Right atrium auricular region (tissue), 2 donors: ENCODE measurements at regions not wholly inside any gene's neighbourhood (a gene's known extent, or its start where the extent isn't known, plus 50 kb on each side); places are given as distances from the start of the nearest gene placed in this dataset.

ENCODE experiments used
- DNase-seq: peaks from one replicate; pipeline ENCODE4 v3.0.0-alpha.2; 2019; ENCODE audit warnings: low spot score
- H3K27ac ChIP-seq, 2 donors: fragments of 200-600 bp; sonication (generic); 1 replicate in 1 of 2; 2 replicates in 1 of 2; pipeline ENCODE4 v1.5.1; 2016 to 2019
- H3K27me3 ChIP-seq, 2 donors: fragments of 200-600 bp; sonication (generic); one replicate each; pipeline versions ENCODE4 v1.5.1 to v1.6.0; 2017 to 2019
- H3K36me3 ChIP-seq: fragments of 200-600 bp; sonication (generic); one replicate; pipeline ENCODE4 v1.5.1; 2016
- H3K4me1 ChIP-seq, 2 donors: fragments of 200-600 bp; sonication (generic); one replicate each; pipeline versions ENCODE4 v1.5.1 to v1.6.0; 2017 to 2019
- H3K4me3 ChIP-seq, 2 donors: fragments of 200-600 bp; sonication (generic); 1 replicate in 1 of 2; 2 replicates in 1 of 2; pipeline ENCODE4 v1.5.1; 2017 to 2019; ENCODE audit warnings: mild to moderate bottlenecking in 1 of 2, moderate library complexity in 1 of 2
- H3K9me3 ChIP-seq, 2 donors: fragments of 200-600 bp; sonication (generic); one replicate each; pipeline ENCODE4 v1.5.1; 2019
- CTCF ChIP-seq, 2 donors: fragments of 200-600 bp; sonication (generic); IDR thresholded peaks; one replicate each; pipeline ENCODE4 v1.5.1; 2019; ENCODE audit warnings: antibody characterized with exemption in 2 of 2

GRCh38 chr1:103180660-103181059, 72.3 kb upstream of the COL11A1 start:
- Histone ChIP-seq H3K4me3 (no peak overlapping the region), H3K4me1 (no peaks in the 10 kb centered on the region), H3K27ac (no peak overlapping the region), H3K27me3 (no peaks in the 10 kb centered on the region), H3K36me3 (no peaks in the 10 kb centered on the region), H3K9me3 (no peaks in the 10 kb centered on the region)
- TF ChIP-seq CTCF (IDR thresholded peaks at IDR 0.05) = no peak
- DNase-seq = no peak

- H3K4me3 ChIP-seq = no peak overlapping the region
- no peak for DNase-seq
- no peaks in the 10 kb centered on the region for H3K36me3 ChIP-seq
- no peak for TF ChIP-seq CTCF (IDR thresholded peaks at IDR 0.05)
- H3K27ac ChIP-seq = no peak overlapping the region
- H3K27me3 ChIP-seq = no peaks in the 10 kb centered on the region
- no peaks in the 10 kb centered on the region for H3K4me1 ChIP-seq
- no peaks in the 10 kb centered on the region for H3K9me3 ChIP-seq
Observed at GRCh38 chr1:103177108-103177775, 68.9 kb upstream of the COL11A1 start.

- no peaks in the 10 kb centered on the region for H3K36me3 ChIP-seq
- no peak overlapping the region for H3K27ac ChIP-seq
- no peak for TF ChIP-seq CTCF (IDR thresholded peaks at IDR 0.05)
- DNase-seq = no peak
- no peak overlapping the region for H3K4me3 ChIP-seq
- H3K9me3 ChIP-seq = no peaks in the 10 kb centered on the region
- no peaks in the 10 kb centered on the region for H3K27me3 ChIP-seq
- H3K4me1 ChIP-seq = no peaks in the 10 kb centered on the region
Observed at GRCh38 chr1:103171041-103171590, 62.8 kb upstream of the COL11A1 start.

GRCh38 chr1:103170609-103171008, 62.3 kb upstream of the COL11A1 start:
- H3K4me3 ChIP-seq = no peak overlapping the region

GRCh38 chr1:103162360-103162759, 54.0 kb upstream of the COL11A1 start:
- Histone ChIP-seq H3K4me1 (no peaks in the 10 kb centered on the region), H3K27me3 (no peaks in the 10 kb centered on the region), H3K27ac (no peak overlapping the region), H3K9me3 (no peaks in the 10 kb centered on the region), H3K36me3 (no peaks in the 10 kb centered on the region), H3K4me3 (no peak overlapping the region)
- no peak for DNase-seq
- TF ChIP-seq CTCF (IDR thresholded peaks at IDR 0.05) = no peak

More at GRCh38 chr1:103170609-103171008, 62.3 kb upstream of the COL11A1 start:
- H3K9me3 ChIP-seq = no peaks in the 10 kb centered on the region
- H3K36me3 ChIP-seq = no peaks in the 10 kb centered on the region
- no peaks in the 10 kb centered on the region for H3K27me3 ChIP-seq
- H3K4me1 ChIP-seq = no peaks in the 10 kb centered on the region
- no peak overlapping the region for H3K27ac ChIP-seq
- no peak for DNase-seq
- no peak for TF ChIP-seq CTCF (IDR thresholded peaks at IDR 0.05)

- Histone ChIP-seq H3K27ac (no peak overlapping the region), H3K9me3 (no peaks in the 10 kb centered on the region), H3K4me3 (no peak overlapping the region), H3K4me1 (no peaks in the 10 kb centered on the region), H3K27me3 (no peaks in the 10 kb centered on the region), H3K36me3 (no peaks in the 10 kb centered on the region)
- DNase-seq = no peak
- TF ChIP-seq CTCF (IDR thresholded peaks at IDR 0.05) = no peak
Observed at GRCh38 chr1:103160281-103160680, 52.0 kb upstream of the COL11A1 start.
